HEK293 (cell line): ENCODE measurements at regions not wholly inside any gene's neighbourhood (a gene's known extent, or its start where the extent isn't known, plus 50 kb on each side); places are given as distances from the start of the nearest gene placed in this dataset.
A peak's percentile ranks its signal among the peaks of the same experiment; 100 is the strongest.
"Not testable (repeated sequence)": the region's sequence is repeated elsewhere in the genome, so short reads cannot be mapped to it uniquely, and the experiment has no call there.

Source experiments
- CTCF ChIA-PET: fragments of 350-600 bp; formaldehyde crosslinking; extraction: SDS; loops from one replicate; lab custom pipeline; 2021; ENCODE audit warnings: antibody characterized with exemption; lab: Yijun Ruan, JAX
- POLR2A ChIA-PET: fragments of 300-600 bp; formaldehyde crosslinking; extraction: SDS; loops from one replicate; lab custom pipeline; 2020; ENCODE audit warnings: antibody characterized with exemption, inconsistent platforms; lab: Yijun Ruan, JAX
- H3K27ac ChIP-seq: fragments of 200-500 bp; sonication (Bioruptor generic); 2 replicates; pipeline ENCODE4 v1.5.1; 2014; ENCODE audit warnings: low read depth, low read length, control low read depth, inconsistent platforms; ENCODE audit errors: extremely low read depth
- H3K36me3 ChIP-seq, 2 experiments: fragments of 200-500 bp in 1 of 2; sonication (Bioruptor generic) in 1 of 2; 1 replicate in 1 of 2; 2 replicates in 1 of 2; pipeline ENCODE4 v1.5.1; 2014 to 2017; ENCODE audit warnings: inconsistent platforms in 2 of 2, low read length in 2 of 2; ENCODE audit not compliant: control insufficient read depth in 2 of 2, insufficient read depth in 1 of 2
- H3K4me1 ChIP-seq: fragments of 200-500 bp; sonication (Bioruptor generic); 2 replicates; pipeline ENCODE4 v1.5.1; 2014; ENCODE audit warnings: mild to moderate bottlenecking, low read length, inconsistent platforms; ENCODE audit not compliant: control insufficient read depth, insufficient read depth
- H3K4me3 ChIP-seq: 2 replicates; pipeline ENCODE4 v1.5.1; 2011; ENCODE audit warnings: low read depth, mild to moderate bottlenecking, control low read depth, low read length, moderate library complexity
- H3K9me3 ChIP-seq: fragments of 200-500 bp; sonication (Bioruptor generic); 2 replicates; pipeline ENCODE4 v1.5.1; 2014; ENCODE audit warnings: low read depth, low read length, inconsistent platforms; ENCODE audit not compliant: control insufficient read depth, insufficient read depth
- FEZF1 ChIP-seq: fragments of 450-650 bp; formaldehyde crosslinking; IDR thresholded peaks from 2 replicates; pipeline ENCODE4 v1.5.1; 2016; ENCODE audit warnings: missing biosample characterization, missing genetic modification characterization
- GFI1B ChIP-seq: fragments of 450-650 bp; formaldehyde crosslinking; IDR thresholded peaks from 2 replicates; pipeline ENCODE4 v1.5.1; 2016; ENCODE audit warnings: missing biosample characterization, missing genetic modification characterization
- KLF8 ChIP-seq: fragments of 450-650 bp; formaldehyde crosslinking; IDR thresholded peaks from 2 replicates; pipeline ENCODE4 v1.5.1; 2016; ENCODE audit warnings: missing biosample characterization, missing genetic modification characterization
- MYNN ChIP-seq: fragments of 450-650 bp; formaldehyde crosslinking; IDR thresholded peaks from 2 replicates; pipeline ENCODE4 v1.5.1; 2016; ENCODE audit warnings: missing biosample characterization, missing genetic modification characterization, borderline replicate concordance
- OSR2 ChIP-seq: fragments of 450-650 bp; formaldehyde crosslinking; IDR thresholded peaks from 2 replicates; pipeline ENCODE4 v1.5.1; 2016; ENCODE audit warnings: missing biosample characterization, missing genetic modification characterization
- PRDM10 ChIP-seq: fragments of 450-650 bp; formaldehyde crosslinking; IDR thresholded peaks from 2 replicates; pipeline ENCODE4 v1.5.1; 2016; ENCODE audit warnings: missing biosample characterization, missing genetic modification characterization
- SETDB1 ChIP-seq: IDR thresholded peaks from one replicate; pipeline ENCODE4 v1.6.1; 2017; ENCODE audit warnings: mild to moderate bottlenecking, low read length, moderate library complexity, mixed read lengths; ENCODE audit not compliant: insufficient read length
- ZBTB7A ChIP-seq: fragments of 450-650 bp; formaldehyde crosslinking; IDR thresholded peaks from 2 replicates; pipeline ENCODE4 v1.5.1; 2016; ENCODE audit warnings: low read depth, missing biosample characterization, missing genetic modification characterization
- ZNF16 ChIP-seq: fragments of 450-650 bp; formaldehyde crosslinking; IDR thresholded peaks from 2 replicates; pipeline ENCODE4 v1.5.1; 2016; ENCODE audit warnings: low read depth, missing biosample characterization, missing genetic modification characterization
- ZNF202 ChIP-seq: fragments of 450-650 bp; formaldehyde crosslinking; IDR thresholded peaks from 2 replicates; pipeline ENCODE4 v1.5.1; 2016; ENCODE audit warnings: missing biosample characterization, missing genetic modification characterization, borderline replicate concordance
- ZNF248 ChIP-seq: fragments of 450-650 bp; formaldehyde crosslinking; IDR thresholded peaks from 2 replicates; pipeline ENCODE4 v1.5.1; 2017; ENCODE audit warnings: missing biosample characterization, missing genetic modification characterization
- ZNF292 ChIP-seq: fragments of 450-650 bp; formaldehyde crosslinking; IDR thresholded peaks from 2 replicates; pipeline ENCODE4 v1.5.1; 2016; ENCODE audit warnings: low read depth, missing biosample characterization, missing genetic modification characterization, borderline replicate concordance
- ZNF335 ChIP-seq: fragments of 450-650 bp; formaldehyde crosslinking; conservative IDR thresholded peaks from 2 replicates; pipeline ENCODE4 v1.5.1; 2016; ENCODE audit warnings: missing biosample characterization, missing genetic modification characterization
- ZNF501 ChIP-seq: fragments of 450-650 bp; formaldehyde crosslinking; IDR thresholded peaks from 2 replicates; pipeline ENCODE4 v1.5.1; 2016; ENCODE audit warnings: missing biosample characterization, missing genetic modification characterization
- ZNF529 ChIP-seq: fragments of 450-650 bp; formaldehyde crosslinking; IDR thresholded peaks from 2 replicates; pipeline ENCODE4 v1.5.1; 2017; ENCODE audit warnings: missing genetic modification characterization, missing biosample characterization; ENCODE audit not compliant: insufficient replicate concordance
- ZNF580 ChIP-seq: fragments of 450-650 bp; formaldehyde crosslinking; IDR thresholded peaks from 2 replicates; pipeline ENCODE4 v1.5.1; 2016; ENCODE audit warnings: missing biosample characterization, missing genetic modification characterization
- ZNF621 ChIP-seq: fragments of 450-650 bp; formaldehyde crosslinking; IDR thresholded peaks from 2 replicates; pipeline ENCODE4 v1.5.1; 2017; ENCODE audit warnings: missing biosample characterization, missing genetic modification characterization
- ZNF664 ChIP-seq: fragments of 450-650 bp; formaldehyde crosslinking; IDR thresholded peaks from 2 replicates; pipeline ENCODE4 v1.5.1; 2016; ENCODE audit warnings: missing biosample characterization, missing genetic modification characterization
- ZNF701 ChIP-seq: fragments of 450-650 bp; formaldehyde crosslinking; IDR thresholded peaks from 2 replicates; pipeline ENCODE4 v1.5.1; 2016; ENCODE audit warnings: missing biosample characterization, missing genetic modification characterization
- ZNF76 ChIP-seq: fragments of 450-650 bp; formaldehyde crosslinking; IDR thresholded peaks from 2 replicates; pipeline ENCODE4; 2016; ENCODE audit warnings: low read depth, missing biosample characterization, missing genetic modification characterization, borderline replicate concordance

GRCh38 chr3:4163011-4163410 lies 140.2 kb upstream of the SETMAR start:
- TF ChIP-seq ZNF76 (tag by site-specific recombination) (no peak), ZNF248 (no peak), ZNF16 (tag by site-specific recombination) (no peak)
- no peak overlapping the region for H3K27ac ChIP-seq
- H3K4me1 ChIP-seq, result no peaks in the 10 kb centered on the region
- POLR2A ChIA-PET, result no interaction called here
- CTCF ChIA-PET, result no interaction called here
- no peaks in the 10 kb centered on the region for H3K36me3 ChIP-seq
- no peak overlapping the region for H3K4me3 ChIP-seq
- H3K9me3 ChIP-seq, result no peaks in the 10 kb centered on the region

GRCh38 chr3:4166540-4166939 lies 136.6 kb upstream of the SETMAR start:
- no peak for TF ChIP-seq ZNF701 (tag by site-specific recombination)
- 0 out of 2 replicates have a peak, but pooled peaks have one; percentile 10 for TF ChIP-seq PRDM10 (tag by site-specific recombination)
- TF ChIP-seq ZNF529, result no peak
- TF ChIP-seq ZNF580 (tag by site-specific recombination), result no peak
- TF ChIP-seq, all 188 proteins: peak for 1
- Histone ChIP-seq H3K9me3 (no peaks in the 10 kb centered on the region), H3K36me3 (no peaks in the 10 kb centered on the region), H3K27ac (no peak overlapping the region), H3K4me3 (no peak overlapping the region), H3K4me1 (no peaks in the 10 kb centered on the region)
- CTCF ChIA-PET, result no interaction called here
- POLR2A ChIA-PET, result no interaction called here

GRCh38 chr3:4167230-4167629 lies 135.9 kb upstream of the SETMAR start:
- H3K27ac ChIP-seq, CTCF ChIA-PET: not testable (repeated sequence)

GRCh38 chr3:4174791-4175190 lies 128.4 kb upstream of the SETMAR start:
- H3K4me1 ChIP-seq, result no peaks in the 10 kb centered on the region
- H3K4me3 ChIP-seq, result no peak overlapping the region
- no peaks in the 10 kb centered on the region for H3K36me3 ChIP-seq
- ChIA-PET CTCF (no interaction called here), POLR2A (no interaction called here)
- no peaks in the 10 kb centered on the region for H3K9me3 ChIP-seq
- no peak overlapping the region for H3K27ac ChIP-seq
- TF ChIP-seq FEZF1 (tag by site-specific recombination), result no peak
- no peak for TF ChIP-seq ZNF292 (tag by site-specific recombination)
- TF ChIP-seq ZNF202 (tag by site-specific recombination), result no peak
- TF ChIP-seq GFI1B (tag by site-specific recombination), result no peak
- TF ChIP-seq KLF8 (tag by site-specific recombination), result no peak
- no peak for TF ChIP-seq ZNF335
- TF ChIP-seq SETDB1, result no peak
- no peak for TF ChIP-seq ZNF664
- TF ChIP-seq ZNF76 (tag by site-specific recombination), result no peak
- no peak for TF ChIP-seq OSR2 (tag by site-specific recombination)
- no peak for TF ChIP-seq PRDM10 (tag by site-specific recombination)
- no peak for TF ChIP-seq MYNN
- TF ChIP-seq ZNF621, result no peak
- TF ChIP-seq ZBTB7A (tag by site-specific recombination), result no peak
- TF ChIP-seq ZNF501 (tag by site-specific recombination), result no peak

More at GRCh38 chr3:4167230-4167629, 135.9 kb upstream of the SETMAR start:
- H3K9me3 ChIP-seq, POLR2A ChIA-PET, H3K36me3 ChIP-seq, H3K4me1 ChIP-seq, H3K4me3 ChIP-seq: not testable (repeated sequence)
